Fibroblast of pulmonary artery (primary cell): ENCODE measurements at regions not wholly inside any gene's neighbourhood (a gene's known extent, or its start where the extent isn't known, plus 50 kb on each side); places are given as distances from the start of the nearest gene placed in this dataset.

Experiments
- DNase-seq: peaks from one replicate; pipeline ENCODE4 v3.0.0-alpha.2; 2010; ENCODE audit warnings: low read depth
- H3K4me3 ChIP-seq: replicated peaks from 2 replicates; pipeline ENCODE4 v1.5.1; 2011; ENCODE audit warnings: low read depth, mild to moderate bottlenecking, control low read depth, low read length, moderate library complexity
- TF ChIP-seq, protein P1 (sequence below): IDR thresholded peaks from 2 replicates; pipeline ENCODE4 v1.5.1; 2011; ENCODE audit warnings: mild to moderate bottlenecking, control low read depth, low read length, inconsistent platforms; ENCODE audit errors: missing control alignments

DNA sequence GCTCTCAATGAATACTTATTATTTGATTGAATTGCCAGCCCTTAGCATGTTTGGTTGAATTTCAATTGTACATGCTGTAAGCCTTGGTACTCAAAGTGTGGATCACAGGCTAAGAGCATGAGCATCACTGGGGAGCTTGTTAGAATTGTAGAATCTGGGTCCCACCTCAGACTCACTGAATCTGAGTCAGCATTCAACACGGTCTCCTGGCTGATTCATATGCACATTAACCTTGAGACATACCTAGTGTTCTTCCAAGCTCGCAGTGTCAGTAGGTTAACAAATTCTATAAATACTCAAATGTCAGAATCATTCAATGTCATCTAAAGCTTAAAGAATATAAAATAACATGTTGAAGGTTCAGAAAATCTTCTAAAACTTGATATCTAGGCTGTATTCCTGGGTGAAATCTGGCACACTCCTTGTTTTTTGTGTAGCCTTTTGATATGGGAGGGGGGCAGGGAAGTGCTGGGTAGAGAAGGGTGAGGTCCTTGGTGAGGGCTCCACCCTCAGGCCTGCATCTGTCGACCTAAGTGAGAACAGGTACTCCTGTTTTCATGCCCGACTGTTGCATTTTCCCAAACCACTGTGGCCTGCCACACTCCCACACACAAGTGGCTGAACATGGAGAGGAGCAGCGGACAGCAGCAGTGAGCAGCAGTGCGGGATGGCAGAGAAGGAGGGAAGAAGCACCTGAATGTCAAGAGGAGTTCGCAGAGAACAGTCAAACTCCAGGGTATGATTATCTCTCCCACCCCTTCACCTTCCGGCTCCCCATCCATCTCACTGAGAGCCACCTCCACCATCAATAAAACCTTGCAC, 529.6 kb upstream of the IGFBP7 start:
- TF ChIP-seq, protein P1, sequence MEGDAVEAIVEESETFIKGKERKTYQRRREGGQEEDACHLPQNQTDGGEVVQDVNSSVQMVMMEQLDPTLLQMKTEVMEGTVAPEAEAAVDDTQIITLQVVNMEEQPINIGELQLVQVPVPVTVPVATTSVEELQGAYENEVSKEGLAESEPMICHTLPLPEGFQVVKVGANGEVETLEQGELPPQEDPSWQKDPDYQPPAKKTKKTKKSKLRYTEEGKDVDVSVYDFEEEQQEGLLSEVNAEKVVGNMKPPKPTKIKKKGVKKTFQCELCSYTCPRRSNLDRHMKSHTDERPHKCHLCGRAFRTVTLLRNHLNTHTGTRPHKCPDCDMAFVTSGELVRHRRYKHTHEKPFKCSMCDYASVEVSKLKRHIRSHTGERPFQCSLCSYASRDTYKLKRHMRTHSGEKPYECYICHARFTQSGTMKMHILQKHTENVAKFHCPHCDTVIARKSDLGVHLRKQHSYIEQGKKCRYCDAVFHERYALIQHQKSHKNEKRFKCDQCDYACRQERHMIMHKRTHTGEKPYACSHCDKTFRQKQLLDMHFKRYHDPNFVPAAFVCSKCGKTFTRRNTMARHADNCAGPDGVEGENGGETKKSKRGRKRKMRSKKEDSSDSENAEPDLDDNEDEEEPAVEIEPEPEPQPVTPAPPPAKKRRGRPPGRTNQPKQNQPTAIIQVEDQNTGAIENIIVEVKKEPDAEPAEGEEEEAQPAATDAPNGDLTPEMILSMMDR, result no peak
- H3K4me3 ChIP-seq, result no peak overlapping the region
- DNase-seq, result no peak

DNA sequence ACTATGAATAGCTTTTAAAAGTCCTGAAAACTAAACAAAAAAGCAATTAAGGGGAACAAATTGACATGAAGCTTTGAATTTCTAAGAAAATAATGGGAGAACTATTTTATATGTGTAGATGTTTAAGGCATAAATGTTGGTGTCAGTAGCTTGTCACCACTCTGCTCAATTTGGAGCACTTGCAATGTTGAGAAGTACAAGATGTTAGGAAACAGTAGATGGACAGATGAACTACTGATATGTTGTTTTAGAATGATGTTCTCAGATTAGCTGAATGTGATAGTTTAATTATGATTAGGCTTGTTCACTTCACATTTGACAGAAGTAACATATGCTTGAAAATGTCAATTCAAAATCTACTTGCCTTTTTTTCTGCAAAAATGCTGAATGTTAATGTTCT, 525.7 kb upstream of the IGFBP7 start:
- TF ChIP-seq, protein P1, result no peak
- H3K4me3 ChIP-seq, result no peak overlapping the region
- DNase-seq, result no peak

DNA sequence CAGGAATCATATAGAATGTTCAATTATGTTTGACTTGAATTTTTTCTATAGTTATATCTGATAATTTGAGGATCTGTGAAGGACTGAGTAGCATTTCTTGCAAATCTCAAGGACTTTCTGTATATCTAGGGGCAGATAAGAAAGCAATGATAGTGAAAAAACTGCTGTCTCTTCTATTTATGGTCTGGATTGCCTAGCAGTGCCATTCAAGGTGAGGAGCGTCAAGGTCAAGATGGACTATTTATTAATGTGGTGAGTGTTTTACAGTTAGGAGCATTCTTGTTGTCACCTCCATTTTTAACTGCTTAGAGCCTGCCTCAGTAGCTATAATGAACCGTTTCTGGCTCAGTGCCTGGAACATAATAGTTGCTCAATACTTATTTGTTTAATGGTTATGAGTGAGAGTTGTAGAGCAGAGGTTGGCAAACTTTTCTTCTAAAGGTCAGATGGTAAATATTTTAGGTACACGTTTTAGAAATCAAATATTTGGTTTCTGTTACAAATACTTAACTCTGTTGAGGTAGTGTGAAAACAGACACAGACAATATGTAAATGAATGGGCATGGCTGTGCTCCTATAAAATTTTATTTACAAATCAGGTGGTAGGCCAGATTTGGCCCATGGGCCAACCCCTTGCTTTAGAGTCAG, 523.2 kb upstream of the IGFBP7 start:
- no peak for DNase-seq

DNA sequence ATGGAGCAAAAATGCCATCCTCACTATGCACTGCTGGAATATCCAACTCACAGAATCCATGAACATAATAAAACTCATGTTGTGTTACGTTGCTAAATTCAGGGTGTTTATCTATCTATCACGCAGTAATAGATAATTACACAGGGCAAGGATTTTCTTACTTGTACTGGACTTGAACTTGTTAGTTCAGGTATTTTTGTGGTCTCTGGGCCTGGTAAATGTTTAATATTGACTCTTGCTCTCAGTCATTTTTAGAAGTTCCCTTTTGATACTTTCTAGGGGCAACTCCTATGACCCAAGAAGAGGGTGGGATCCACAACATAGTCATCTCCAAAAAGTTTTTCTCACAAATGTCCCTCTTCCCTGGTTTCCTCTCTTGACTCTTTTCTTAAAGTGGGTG, 522.4 kb upstream of the IGFBP7 start:
- TF ChIP-seq, protein P1, result no peak
- DNase-seq, result no peak
- no peak overlapping the region for H3K4me3 ChIP-seq

More for the DNA sequence above, 523.2 kb upstream of the IGFBP7 start:
- TF ChIP-seq, protein P1, result no peak
- no peak overlapping the region for H3K4me3 ChIP-seq

DNA sequence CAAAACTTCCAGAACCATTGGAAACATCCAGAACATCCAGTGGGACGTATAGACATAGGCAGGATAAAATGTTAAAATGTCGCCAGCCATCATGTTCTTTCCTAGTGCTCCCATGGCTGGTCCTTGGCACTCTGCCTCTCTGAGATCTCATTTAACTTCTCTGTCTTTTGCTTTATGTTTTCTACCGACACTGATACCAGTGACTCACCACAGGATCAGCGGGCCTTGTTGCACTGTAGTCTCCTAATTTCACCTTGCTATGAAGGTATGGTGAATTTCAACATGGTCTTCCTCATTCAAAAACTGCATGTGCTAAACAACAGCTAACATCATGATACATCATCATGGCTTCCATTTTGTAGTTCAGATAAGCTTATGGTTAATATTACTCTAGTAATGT, 521.0 kb upstream of the IGFBP7 start:
- H3K4me3 ChIP-seq, result no peak overlapping the region
- TF ChIP-seq, protein P1, result no peak
- no peak for DNase-seq

DNA sequence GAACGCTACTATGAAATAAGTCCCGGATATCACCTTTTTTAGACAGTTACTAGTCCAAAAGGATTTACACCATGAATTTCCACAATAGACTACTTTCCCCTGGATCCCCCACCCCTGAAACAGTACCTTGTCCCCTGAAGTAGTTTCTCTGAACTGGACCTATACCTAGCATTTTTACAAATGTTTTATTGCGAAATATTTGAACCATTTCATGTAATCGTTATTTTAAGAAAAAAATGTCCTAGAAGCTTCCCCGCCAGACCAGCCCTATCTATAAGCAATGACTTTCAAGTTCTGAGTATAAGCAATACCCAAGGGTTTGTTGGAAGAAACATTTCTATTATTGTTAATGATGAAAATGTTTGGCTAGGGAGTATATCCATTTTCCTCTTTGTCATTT, 517.8 kb upstream of the IGFBP7 start:
- no peak for DNase-seq
- no peak overlapping the region for H3K4me3 ChIP-seq
- TF ChIP-seq, protein P1, result no peak
